ENCODE measurements at regions not wholly inside any gene's neighbourhood (a gene's known extent, or its start where the extent isn't known, plus 50 kb on each side); places are given as distances from the start of the nearest gene placed in this dataset.
"Not testable (repeated sequence)": the region's sequence is repeated elsewhere in the genome, so short reads cannot be mapped to it uniquely, and the experiment has no call there.

GRCh38 chr22:44562651-44563050 is 64.6 kb upstream of the RTL6 start:
- TF ChIP-seq, protein P1, sequence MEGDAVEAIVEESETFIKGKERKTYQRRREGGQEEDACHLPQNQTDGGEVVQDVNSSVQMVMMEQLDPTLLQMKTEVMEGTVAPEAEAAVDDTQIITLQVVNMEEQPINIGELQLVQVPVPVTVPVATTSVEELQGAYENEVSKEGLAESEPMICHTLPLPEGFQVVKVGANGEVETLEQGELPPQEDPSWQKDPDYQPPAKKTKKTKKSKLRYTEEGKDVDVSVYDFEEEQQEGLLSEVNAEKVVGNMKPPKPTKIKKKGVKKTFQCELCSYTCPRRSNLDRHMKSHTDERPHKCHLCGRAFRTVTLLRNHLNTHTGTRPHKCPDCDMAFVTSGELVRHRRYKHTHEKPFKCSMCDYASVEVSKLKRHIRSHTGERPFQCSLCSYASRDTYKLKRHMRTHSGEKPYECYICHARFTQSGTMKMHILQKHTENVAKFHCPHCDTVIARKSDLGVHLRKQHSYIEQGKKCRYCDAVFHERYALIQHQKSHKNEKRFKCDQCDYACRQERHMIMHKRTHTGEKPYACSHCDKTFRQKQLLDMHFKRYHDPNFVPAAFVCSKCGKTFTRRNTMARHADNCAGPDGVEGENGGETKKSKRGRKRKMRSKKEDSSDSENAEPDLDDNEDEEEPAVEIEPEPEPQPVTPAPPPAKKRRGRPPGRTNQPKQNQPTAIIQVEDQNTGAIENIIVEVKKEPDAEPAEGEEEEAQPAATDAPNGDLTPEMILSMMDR (IDR thresholded peaks at IDR 0.05): not testable (repeated sequence)
- TF ChIP-seq GABPA (IDR thresholded peaks at IDR 0.05; ENCODE audit: low read depth); NFIC (IDR thresholded peaks at IDR 0.05; ENCODE audit: borderline replicate concordance): not testable (repeated sequence)
